Peyer's patch (tissue), 4 donors: ENCODE measurements at regions not wholly inside any gene's neighbourhood (a gene's known extent, or its start where the extent isn't known, plus 50 kb on each side); places are given as distances from the start of the nearest gene placed in this dataset.

Experiments
- CTCF ChIP-seq, 6 experiments: fragments of 450-650 bp in 4 of 6; fragments of 200-600 bp in 2 of 6; sonication (generic) in 1 of 6; IDR thresholded peaks; one replicate each; pipeline ENCODE4 v1.5.1; 2017 to 2019; ENCODE audit warnings: antibody characterized with exemption in 6 of 6, mild to moderate bottlenecking in 3 of 6, moderate library complexity in 1 of 6
- POLR2A ChIP-seq, 2 donors: fragments of 450-650 bp; IDR thresholded peaks; one replicate each; pipeline ENCODE4 v1.5.1; 2017; ENCODE audit warnings: antibody characterized with exemption in 2 of 2, mild to moderate bottlenecking in 2 of 2, moderate library complexity in 2 of 2

GRCh38 chr13:67285611-67286010 is 55.5 kb upstream of the PCDH9 start:
- TF ChIP-seq CTCF (IDR thresholded peaks at IDR 0.05) (no peak), POLR2A (IDR thresholded peaks at IDR 0.05) (no peak)
